Hindlimb muscle (tissue), 1 donor: ENCODE measurements at regions not wholly inside any gene's neighbourhood (a gene's known extent, or its start where the extent isn't known, plus 50 kb on each side); places are given as distances from the start of the nearest gene placed in this dataset.

Source experiments
- DNase-seq: peaks from one replicate; pipeline ENCODE4 v3.0.0-alpha.2; 2013

DNA sequence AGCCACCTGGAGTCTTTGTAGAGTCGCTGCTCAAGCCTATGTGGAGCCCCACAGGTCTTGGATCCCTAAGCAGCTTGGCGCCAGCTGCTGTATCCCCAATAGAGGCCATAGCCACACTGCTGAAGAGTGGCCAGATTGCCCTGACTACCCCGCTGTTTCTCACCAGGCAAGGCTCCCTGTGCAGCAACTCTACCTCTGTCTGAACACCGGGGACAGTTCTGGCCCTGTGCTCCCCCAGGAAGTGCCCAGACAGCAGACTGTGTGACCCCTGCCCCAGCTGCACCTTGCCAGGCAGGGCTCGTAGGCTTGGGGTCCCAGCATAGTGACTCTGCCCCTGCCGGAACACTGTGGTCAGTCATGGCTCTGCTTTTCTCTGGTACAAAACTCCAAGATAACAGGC lies 53.5 kb upstream of the GALNT13 start:
- no peak for DNase-seq

DNA sequence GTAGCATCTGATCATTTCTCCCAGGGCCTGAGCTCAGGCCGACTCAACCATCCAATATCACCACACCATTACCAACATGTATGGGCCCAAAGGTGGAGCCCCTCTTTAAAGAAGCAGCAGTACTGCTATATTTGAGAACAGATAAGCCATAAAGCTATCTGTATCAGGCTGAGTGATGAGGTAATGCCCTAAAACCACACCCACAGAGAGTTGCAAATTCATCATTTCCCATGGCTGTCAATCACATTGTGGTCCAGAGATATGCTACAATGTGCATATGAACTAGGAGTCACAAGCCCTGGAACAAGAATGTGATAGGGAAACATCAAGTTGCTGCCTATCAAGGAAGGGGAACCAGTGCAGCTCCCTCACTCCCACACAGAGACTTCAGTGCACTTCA lies 52.6 kb upstream of the GALNT13 start:
- no peak for DNase-seq

DNA sequence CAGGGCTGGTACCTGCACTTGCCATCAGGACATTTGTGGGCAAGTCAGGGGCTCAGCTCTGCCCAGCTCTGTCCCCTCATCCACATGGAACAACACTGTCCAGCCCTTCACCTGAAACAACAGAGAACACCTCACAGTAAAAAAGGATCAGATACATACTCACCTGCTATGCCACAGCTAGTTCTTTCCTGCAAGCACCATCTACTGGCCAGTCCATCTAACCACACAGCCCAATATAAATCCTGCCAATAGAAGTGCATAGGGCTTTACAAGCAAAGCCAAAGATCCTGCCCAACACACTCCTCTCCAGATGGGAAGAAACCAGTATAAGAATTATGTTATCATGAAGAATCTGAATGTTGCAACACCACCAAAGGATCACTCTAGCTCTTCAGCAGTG lies 52.2 kb upstream of the GALNT13 start:
- no peak for DNase-seq
